SKM-1 treated with dmso at 0.1 percent for 144 hours (cell line): ENCODE measurements at regions not wholly inside any gene's neighbourhood (a gene's known extent, or its start where the extent isn't known, plus 50 kb on each side); places are given as distances from the start of the nearest gene placed in this dataset.

Experiments used
- DNase-seq: peaks from one replicate; lab custom pipeline; 2025; ENCODE audit not compliant: unreplicated experiment; lab: John Stamatoyannopoulos, UW

GRCh38 chr15:31239409-31239808, 87.2 kb upstream of the KLF13 start:
- no peak for DNase-seq

- DNase-seq, result no peak
Observed at GRCh38 chr15:31241888-31242522, 84.6 kb upstream of the KLF13 start.

- DNase-seq, result no peak
Observed at GRCh38 chr15:31243895-31244294, 82.7 kb upstream of the KLF13 start.

DNA sequence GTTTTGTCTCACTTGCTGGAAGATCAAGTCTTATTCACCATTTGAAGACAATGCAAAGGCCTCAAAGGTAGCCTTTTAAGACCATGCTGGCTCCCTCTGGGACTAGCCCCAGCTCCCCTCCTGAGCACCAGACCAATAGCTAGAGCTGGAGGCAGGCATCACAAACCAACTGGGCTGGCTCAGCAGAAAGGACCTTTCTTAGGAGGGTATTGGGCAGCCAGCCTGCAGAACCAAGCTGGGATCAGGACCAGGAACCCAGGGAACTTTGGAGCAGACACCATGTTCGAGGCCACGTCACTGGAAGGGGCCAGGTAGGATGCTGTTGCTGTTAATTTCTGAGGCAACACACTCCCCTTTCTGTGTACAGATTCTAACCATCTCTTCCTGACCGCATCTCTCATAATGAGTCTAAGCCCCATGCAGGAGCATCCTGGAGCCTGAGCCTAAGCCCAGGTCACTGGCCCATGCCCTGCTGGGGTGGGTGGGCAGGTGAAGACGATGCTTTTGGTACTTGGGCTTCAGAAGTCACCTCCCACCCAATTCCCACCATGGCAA, 81.4 kb upstream of the KLF13 start:
- DNase-seq, result no peak

GRCh38 chr15:31245756-31246155, 80.9 kb upstream of the KLF13 start:
- no peak for DNase-seq

DNA sequence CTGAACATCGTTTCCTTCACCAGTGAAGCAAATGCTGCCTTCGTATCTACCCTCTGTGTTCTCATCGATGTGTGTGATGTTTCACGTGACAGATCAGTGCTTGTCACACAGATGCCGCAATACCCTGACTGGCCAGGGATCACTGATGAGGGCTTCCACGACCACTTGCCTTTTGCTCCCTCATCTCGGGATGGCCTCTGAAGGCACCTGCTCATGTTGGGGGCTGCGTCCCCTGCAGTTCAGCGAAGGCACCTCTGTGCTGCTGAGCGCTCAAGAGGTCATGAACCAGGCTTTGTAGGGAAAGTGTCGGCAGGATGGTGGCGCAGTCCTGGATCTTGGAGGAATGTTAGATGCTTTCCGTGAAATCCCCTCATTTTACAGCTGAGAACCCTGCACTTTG, 79.2 kb upstream of the KLF13 start:
- no peak for DNase-seq

GRCh38 chr15:31248263-31248662, 78.4 kb upstream of the KLF13 start:
- no peak for DNase-seq

- no peak for DNase-seq
Observed at GRCh38 chr15:31248951-31249350, 77.7 kb upstream of the KLF13 start.

- DNase-seq, result no peak
Observed at GRCh38 chr15:31250033-31250432, 76.6 kb upstream of the KLF13 start.

GRCh38 chr15:31251165-31251564, 75.5 kb upstream of the KLF13 start:
- no peak for DNase-seq

GRCh38 chr15:31252171-31252785, 74.4 kb upstream of the KLF13 start:
- DNase-seq, result no peak

DNA sequence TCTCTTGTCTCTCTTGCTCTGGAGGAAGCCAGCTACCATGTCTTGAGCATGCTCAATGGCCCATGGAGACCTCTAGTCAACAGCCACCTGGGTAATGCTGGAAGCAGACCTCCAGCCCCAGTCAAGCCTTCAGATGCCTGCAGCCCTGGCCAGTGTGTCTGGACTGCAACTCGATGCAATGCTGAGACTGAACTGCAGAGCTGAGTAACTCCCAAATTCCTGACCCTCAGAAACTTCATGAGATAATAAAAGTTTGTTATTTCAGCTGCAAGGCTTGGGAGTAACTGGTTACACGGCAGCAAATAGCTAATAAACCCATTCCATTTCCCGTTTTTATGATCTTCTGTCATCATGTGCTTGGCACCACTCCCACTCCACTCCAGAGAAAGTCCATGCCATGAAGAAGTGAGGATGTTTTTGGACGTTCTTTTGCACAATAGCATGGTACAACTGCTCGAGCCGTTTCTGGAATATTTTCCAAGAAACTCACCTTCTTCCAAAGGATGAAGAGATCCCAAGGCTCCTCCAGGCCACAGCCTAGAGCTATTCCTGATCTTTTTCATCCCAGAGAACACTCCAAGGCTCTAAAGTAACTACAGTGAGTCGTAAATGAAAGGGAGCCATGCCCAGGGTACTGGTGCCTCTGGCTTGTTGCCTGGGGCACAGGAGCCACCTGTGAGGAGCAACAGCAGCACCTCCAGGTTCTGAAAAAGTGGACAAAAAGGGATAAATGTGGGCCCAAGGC, 72.0 kb upstream of the KLF13 start:
- DNase-seq, result no peak

- DNase-seq, result no peak
Observed at GRCh38 chr15:31255176-31255510, 71.5 kb upstream of the KLF13 start.

GRCh38 chr15:31255732-31256377, 70.8 kb upstream of the KLF13 start:
- no peak for DNase-seq

DNA sequence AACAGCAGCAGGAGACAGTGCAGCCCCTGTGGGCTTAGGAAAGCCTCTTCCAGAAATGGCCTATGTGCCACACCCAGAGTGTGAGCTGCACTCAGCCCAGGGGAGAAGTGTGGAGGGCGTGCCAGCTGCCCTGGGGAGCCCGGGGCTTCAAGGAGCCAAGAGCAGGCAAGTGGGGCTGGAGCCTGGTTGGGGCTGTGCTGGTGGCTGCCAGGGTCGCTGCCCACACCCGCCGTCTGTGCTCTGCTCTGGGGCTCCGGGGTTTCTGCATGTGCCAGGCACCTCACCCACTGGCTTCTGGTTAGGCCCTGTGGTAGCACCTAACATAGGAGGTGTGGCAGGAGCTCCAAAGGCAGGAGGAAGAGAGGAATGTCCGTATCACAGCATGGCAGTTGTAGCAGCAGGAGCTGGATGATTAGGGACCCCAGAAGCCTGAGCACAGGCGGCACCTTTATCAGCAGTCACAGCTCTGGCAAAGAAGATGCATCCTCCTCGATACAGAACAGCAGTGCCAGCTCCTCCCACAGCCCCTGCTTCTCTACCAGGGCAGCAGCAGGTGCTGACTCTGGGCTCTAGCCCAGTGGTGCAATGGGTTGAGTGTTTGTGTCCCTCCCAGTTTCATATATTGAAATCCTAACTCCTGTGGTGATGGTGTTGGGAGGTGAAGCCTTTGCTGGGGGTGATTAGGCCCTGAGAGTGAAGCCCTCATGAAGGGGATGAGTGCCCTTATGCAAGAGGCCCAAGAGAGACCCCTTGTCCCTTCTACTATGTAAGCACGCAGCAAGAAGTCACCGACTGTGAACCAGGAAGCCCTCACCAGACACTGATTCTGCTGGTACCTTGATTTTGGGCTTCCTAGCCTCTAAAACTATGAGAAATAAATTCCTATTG, 70.0 kb upstream of the KLF13 start:
- DNase-seq, result no peak

GRCh38 chr15:31257286-31257685, 69.3 kb upstream of the KLF13 start:
- no peak for DNase-seq

GRCh38 chr15:31258260-31258659, 68.4 kb upstream of the KLF13 start:
- DNase-seq, result no peak

DNA sequence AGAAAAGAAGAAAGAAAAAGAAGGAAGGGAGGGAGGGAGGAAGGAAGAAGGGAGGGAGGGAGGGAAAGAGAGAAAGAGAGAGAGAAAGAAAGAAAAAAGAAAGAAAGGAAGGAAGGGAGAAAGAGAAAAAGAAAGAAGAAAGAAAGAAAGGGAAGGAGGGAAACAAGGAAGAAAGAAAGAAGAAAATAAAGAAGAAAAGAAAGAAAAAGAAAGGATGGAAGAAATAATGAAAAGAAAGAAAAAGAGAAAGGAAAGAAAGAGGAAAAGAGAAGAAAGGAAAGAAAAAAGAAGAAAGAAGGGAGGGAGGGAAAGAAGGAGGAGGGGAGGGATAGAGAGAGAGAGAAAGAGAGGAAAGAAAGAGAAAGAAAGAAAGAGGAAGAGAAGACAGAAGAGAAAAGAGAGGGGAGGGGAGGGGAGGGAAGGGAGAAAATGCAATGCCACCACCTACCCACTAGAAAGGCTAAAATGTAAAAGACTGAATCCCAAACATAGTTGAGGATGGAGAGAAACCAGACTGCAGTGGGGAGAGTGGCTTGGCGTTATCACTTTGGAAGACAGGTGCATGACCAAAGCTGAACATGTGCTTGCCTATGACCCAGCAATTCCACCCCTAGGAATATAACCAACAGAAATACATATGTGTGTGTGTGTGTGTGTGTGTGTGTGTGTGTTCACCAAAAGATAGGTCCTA, 66.9 kb upstream of the KLF13 start:
- no peak for DNase-seq

GRCh38 chr15:31260646-31261265, 65.9 kb upstream of the KLF13 start:
- DNase-seq, result no peak
